ENCODE measurements at regions not wholly inside any gene's neighbourhood (a gene's known extent, or its start where the extent isn't known, plus 50 kb on each side); places are given as distances from the start of the nearest gene placed in this dataset.

- no peak overlapping the region for H3K4me3 ChIP-seq (ENCODE audit: low read length in 2 of 2)
- no peak overlapping the region for H2AK5ac ChIP-seq (ENCODE audit: low read depth, low read length)
- H3K4me2 ChIP-seq (ENCODE audit: insufficient read depth, low read length, poor library complexity, severe bottlenecking), result no peak overlapping the region
- H3K79me1 ChIP-seq (ENCODE audit: low read depth, low read length), result no peaks in the 10 kb centered on the region
- no peak overlapping the region for H3K4ac ChIP-seq (ENCODE audit: low read length)
- H4K8ac ChIP-seq (ENCODE audit: low read depth, low read length), result no peak overlapping the region
- no peak overlapping the region for H2BK15ac ChIP-seq (ENCODE audit: low read length)
- no peak overlapping the region for H3K9ac ChIP-seq (ENCODE audit: low read depth, low read length, poor library complexity)
- H3K9me3 ChIP-seq (replicated peaks in 1 of 2; ENCODE audit: control insufficient read depth in 2 of 2, insufficient read depth in 1 of 2, low read depth in 1 of 2, low read length in 2 of 2), result no peaks in the 10 kb centered on the region
- no peak overlapping the region for H2BK5ac ChIP-seq (ENCODE audit: low read length)
- no peak overlapping the region for H2AFZ ChIP-seq (ENCODE audit: low read length)
- no peak overlapping the region for H3K23ac ChIP-seq (ENCODE audit: low read depth, low read length, poor library complexity)
- no peak for DNase-seq (ENCODE audit: low spot score)
- no peak overlapping the region for H2BK12ac ChIP-seq (ENCODE audit: low read length)
- H3K27me3 ChIP-seq (ENCODE audit: control insufficient read depth in 3 of 3, insufficient read depth in 3 of 3, low read depth in 1 of 3, low read length in 3 of 3), result no peaks in the 10 kb centered on the region
- no CpG with 5 or more reads among the region's 4 CpGs for WGBS, 2 donors (ENCODE audit: extremely low coverage in 2 of 2, insufficient read length in 2 of 2, insufficient replicate concordance in 1 of 2)
- no peak overlapping the region for H4K91ac ChIP-seq (ENCODE audit: low read depth, low read length, poor library complexity)
- H3K36me3 ChIP-seq (replicated peaks in 1 of 2; ENCODE audit: control insufficient read depth in 2 of 2, insufficient read depth in 2 of 2, low read length in 2 of 2), result no peaks in the 10 kb centered on the region
- no peak overlapping the region for H3K18ac ChIP-seq (ENCODE audit: low read length)
- no peaks in the 10 kb centered on the region for H3K4me1 ChIP-seq (ENCODE audit: control insufficient read depth in 2 of 2, insufficient read depth in 1 of 2, low read depth in 1 of 2, low read length in 2 of 2)
- no peak overlapping the region for H3K27ac ChIP-seq (replicated peaks; ENCODE audit: low read length)
- no peak overlapping the region for H3K14ac ChIP-seq (ENCODE audit: low read length)
- no peak overlapping the region for H2BK120ac ChIP-seq (ENCODE audit: low read depth, low read length)
Observed at GRCh38 chr10:8894148-8894547, 839.7 kb downstream of the GATA3 start.

GRCh38 chr10:8897769-8898168 is 843.3 kb downstream of the GATA3 start:
- DNase-seq (ENCODE audit: low spot score), result no peak
- Histone ChIP-seq H2AK5ac (ENCODE audit: low read depth, low read length) (no peak overlapping the region), H3K27ac (replicated peaks; ENCODE audit: low read length) (no peak overlapping the region), H4K8ac (ENCODE audit: low read depth, low read length) (no peak overlapping the region), H3K4me3 (ENCODE audit: low read length in 2 of 2) (no peak overlapping the region), H3K79me1 (ENCODE audit: low read depth, low read length) (no peaks in the 10 kb centered on the region), H2BK12ac (ENCODE audit: low read length) (no peak overlapping the region), H2BK120ac (ENCODE audit: low read depth, low read length) (no peak overlapping the region), H3K14ac (ENCODE audit: low read length) (no peak overlapping the region), H2BK5ac (ENCODE audit: low read length) (no peak overlapping the region), H3K4me1 (ENCODE audit: control insufficient read depth in 2 of 2, insufficient read depth in 1 of 2, low read depth in 1 of 2, low read length in 2 of 2) (no peaks in the 10 kb centered on the region), H2AFZ (ENCODE audit: low read length) (no peak overlapping the region), H3K36me3 (replicated peaks in 1 of 2; ENCODE audit: control insufficient read depth in 2 of 2, insufficient read depth in 2 of 2, low read length in 2 of 2) (no peaks in the 10 kb centered on the region), H4K91ac (ENCODE audit: low read depth, low read length, poor library complexity) (no peak overlapping the region), H3K4ac (ENCODE audit: low read length) (no peak overlapping the region), H3K4me2 (ENCODE audit: insufficient read depth, low read length, poor library complexity, severe bottlenecking) (no peak overlapping the region), H2BK15ac (ENCODE audit: low read length) (no peak overlapping the region), H3K18ac (ENCODE audit: low read length) (no peak overlapping the region), H3K9me3 (replicated peaks in 1 of 2; ENCODE audit: control insufficient read depth in 2 of 2, insufficient read depth in 1 of 2, low read depth in 1 of 2, low read length in 2 of 2) (no peaks in the 10 kb centered on the region), H3K23ac (ENCODE audit: low read depth, low read length, poor library complexity) (no peak overlapping the region), H3K27me3 (ENCODE audit: control insufficient read depth in 3 of 3, insufficient read depth in 3 of 3, low read depth in 1 of 3, low read length in 3 of 3) (no peaks in the 10 kb centered on the region), H3K9ac (ENCODE audit: low read depth, low read length, poor library complexity) (no peak overlapping the region)
- no CpG with 5 or more reads among the region's 5 CpGs for WGBS, 2 donors (ENCODE audit: extremely low coverage in 2 of 2, insufficient read length in 2 of 2, insufficient replicate concordance in 1 of 2)

GRCh38 chr10:8898745-8899330 is 844.4 kb downstream of the GATA3 start:
- Histone ChIP-seq H3K4me2 (ENCODE audit: insufficient read depth, low read length, poor library complexity, severe bottlenecking) (no peak overlapping the region), H2BK15ac (ENCODE audit: low read length) (no peak overlapping the region), H4K91ac (ENCODE audit: low read depth, low read length, poor library complexity) (no peak overlapping the region), H3K27me3 (ENCODE audit: control insufficient read depth in 3 of 3, insufficient read depth in 3 of 3, low read depth in 1 of 3, low read length in 3 of 3) (no peaks in the 10 kb centered on the region), H3K9me3 (replicated peaks in 1 of 2; ENCODE audit: control insufficient read depth in 2 of 2, insufficient read depth in 1 of 2, low read depth in 1 of 2, low read length in 2 of 2) (no peaks in the 10 kb centered on the region), H2BK5ac (ENCODE audit: low read length) (no peak overlapping the region), H2AFZ (ENCODE audit: low read length) (no peak overlapping the region), H3K79me1 (ENCODE audit: low read depth, low read length) (no peaks in the 10 kb centered on the region), H3K4me3 (ENCODE audit: low read length in 2 of 2) (no peak overlapping the region), H3K18ac (ENCODE audit: low read length) (no peak overlapping the region), H3K36me3 (replicated peaks in 1 of 2; ENCODE audit: control insufficient read depth in 2 of 2, insufficient read depth in 2 of 2, low read length in 2 of 2) (no peaks in the 10 kb centered on the region), H2BK12ac (ENCODE audit: low read length) (no peak overlapping the region), H2AK5ac (ENCODE audit: low read depth, low read length) (no peak overlapping the region), H3K9ac (ENCODE audit: low read depth, low read length, poor library complexity) (no peak overlapping the region), H3K4me1 (ENCODE audit: control insufficient read depth in 2 of 2, insufficient read depth in 1 of 2, low read depth in 1 of 2, low read length in 2 of 2) (no peaks in the 10 kb centered on the region), H3K23ac (ENCODE audit: low read depth, low read length, poor library complexity) (no peak overlapping the region), H3K14ac (ENCODE audit: low read length) (no peak overlapping the region), H2BK120ac (ENCODE audit: low read depth, low read length) (no peak overlapping the region), H4K8ac (ENCODE audit: low read depth, low read length) (no peak overlapping the region), H3K4ac (ENCODE audit: low read length) (no peak overlapping the region), H3K27ac (replicated peaks; ENCODE audit: low read length) (no peak overlapping the region)
- WGBS, 2 donors (ENCODE audit: extremely low coverage in 2 of 2, insufficient read length in 2 of 2, insufficient replicate concordance in 1 of 2), result no CpG with 5 or more reads among the region's 2 CpGs
- DNase-seq (ENCODE audit: low spot score), result no peak

GRCh38 chr10:8902926-8903325 is 848.4 kb downstream of the GATA3 start:
- no peaks in the 10 kb centered on the region for H3K79me1 ChIP-seq (ENCODE audit: low read depth, low read length)
- H3K18ac ChIP-seq (ENCODE audit: low read length), result no peak overlapping the region
- no peaks in the 10 kb centered on the region for H3K36me3 ChIP-seq (replicated peaks in 1 of 2; ENCODE audit: control insufficient read depth in 2 of 2, insufficient read depth in 2 of 2, low read length in 2 of 2)
- no peak overlapping the region for H3K4me3 ChIP-seq (ENCODE audit: low read length in 2 of 2)
- H2AK5ac ChIP-seq (ENCODE audit: low read depth, low read length), result no peak overlapping the region
- H3K4me2 ChIP-seq (ENCODE audit: insufficient read depth, low read length, poor library complexity, severe bottlenecking), result no peak overlapping the region
- no peak overlapping the region for H2AFZ ChIP-seq (ENCODE audit: low read length)
- H3K4ac ChIP-seq (ENCODE audit: low read length), result no peak overlapping the region
- H3K14ac ChIP-seq (ENCODE audit: low read length), result no peak overlapping the region
- no peaks in the 10 kb centered on the region for H3K27me3 ChIP-seq (ENCODE audit: control insufficient read depth in 3 of 3, insufficient read depth in 3 of 3, low read depth in 1 of 3, low read length in 3 of 3)
- H2BK5ac ChIP-seq (ENCODE audit: low read length), result no peak overlapping the region
- no peak overlapping the region for H4K8ac ChIP-seq (ENCODE audit: low read depth, low read length)
- no peak overlapping the region for H2BK15ac ChIP-seq (ENCODE audit: low read length)
- H2BK12ac ChIP-seq (ENCODE audit: low read length), result no peak overlapping the region
- no peak overlapping the region for H4K91ac ChIP-seq (ENCODE audit: low read depth, low read length, poor library complexity)
- no peak for DNase-seq (ENCODE audit: low spot score)
- WGBS, 2 donors (ENCODE audit: extremely low coverage in 2 of 2, insufficient read length in 2 of 2, insufficient replicate concordance in 1 of 2), result no CpG with 5 or more reads among the region's 2 CpGs
- no peak overlapping the region for H2BK120ac ChIP-seq (ENCODE audit: low read depth, low read length)
- H3K4me1 ChIP-seq (ENCODE audit: control insufficient read depth in 2 of 2, insufficient read depth in 1 of 2, low read depth in 1 of 2, low read length in 2 of 2), result no peaks in the 10 kb centered on the region
- H3K9ac ChIP-seq (ENCODE audit: low read depth, low read length, poor library complexity), result no peak overlapping the region
- no peak overlapping the region for H3K23ac ChIP-seq (ENCODE audit: low read depth, low read length, poor library complexity)
- no peaks in the 10 kb centered on the region for H3K9me3 ChIP-seq (replicated peaks in 1 of 2; ENCODE audit: control insufficient read depth in 2 of 2, insufficient read depth in 1 of 2, low read depth in 1 of 2, low read length in 2 of 2)
- H3K27ac ChIP-seq (replicated peaks; ENCODE audit: low read length), result no peak overlapping the region

Data from neuronal stem cell (in vitro differentiated cells).